ENCODE measurements at regions not wholly inside any gene's neighbourhood (a gene's known extent, or its start where the extent isn't known, plus 50 kb on each side); places are given as distances from the start of the nearest gene placed in this dataset.

- H3K4me3 ChIP-seq (replicated peaks in 1 of 4; ENCODE audit: control extremely low read depth in 1 of 4, insufficient read depth in 1 of 4, low read depth in 3 of 4, low read length in 4 of 4): no peak overlapping the region
- H3K27me3 ChIP-seq (ENCODE audit: control insufficient read depth, insufficient read depth, low read length): no peaks in the 10 kb centered on the region
- no peaks in the 10 kb centered on the region for H4K20me1 ChIP-seq (ENCODE audit: control insufficient read depth, extremely low read depth, insufficient read depth, low read length)
- no peak overlapping the region for H3K4me2 ChIP-seq (ENCODE audit: extremely low read depth, insufficient read depth, low read length)
- no peak overlapping the region for H3K9ac ChIP-seq (ENCODE audit: insufficient read depth, low read length)
- H3K9me3 ChIP-seq (ENCODE audit: control insufficient read depth, insufficient read depth, low read depth, low read length): no peaks in the 10 kb centered on the region
- no peak for DNase-seq (ENCODE audit: low read depth in 2 of 2)
- H3K27ac ChIP-seq (ENCODE audit: insufficient read depth, low read length): no peak overlapping the region
- H2AFZ ChIP-seq (ENCODE audit: low read length): no peak overlapping the region
- H3K4me1 ChIP-seq (ENCODE audit: control insufficient read depth, extremely low read depth, insufficient read depth, low read length): no peaks in the 10 kb centered on the region
- H3K36me3 ChIP-seq (ENCODE audit: control insufficient read depth, insufficient read depth, low read length): no peaks in the 10 kb centered on the region
- H3K79me2 ChIP-seq (ENCODE audit: control insufficient read depth, insufficient read depth, low read length): no peaks in the 10 kb centered on the region
- TF ChIP-seq EZH2 (IDR thresholded peaks at IDR 0.05; ENCODE audit: low read length, missing control alignments) (no peak), CTCF (conservative IDR thresholded peaks at IDR 0.05 in 1 of 2, IDR thresholded peaks at IDR 0.05 in 1 of 2; ENCODE audit: low read depth in 1 of 2, low read length in 2 of 2) (no peak)
Measured at GRCh38 chr2:83240611-83241010, 1218.5 kb downstream of the SUCLG1 start.

- Histone ChIP-seq H3K4me3 (replicated peaks in 1 of 4; ENCODE audit: control extremely low read depth in 1 of 4, insufficient read depth in 1 of 4, low read depth in 3 of 4, low read length in 4 of 4) (no peak overlapping the region), H3K27ac (ENCODE audit: insufficient read depth, low read length) (no peak overlapping the region), H3K4me1 (ENCODE audit: control insufficient read depth, extremely low read depth, insufficient read depth, low read length) (no peaks in the 10 kb centered on the region), H2AFZ (ENCODE audit: low read length) (no peak overlapping the region), H3K4me2 (ENCODE audit: extremely low read depth, insufficient read depth, low read length) (no peak overlapping the region), H3K27me3 (ENCODE audit: control insufficient read depth, insufficient read depth, low read length) (no peaks in the 10 kb centered on the region), H3K9ac (ENCODE audit: insufficient read depth, low read length) (no peak overlapping the region), H3K36me3 (ENCODE audit: control insufficient read depth, insufficient read depth, low read length) (no peaks in the 10 kb centered on the region), H3K79me2 (ENCODE audit: control insufficient read depth, insufficient read depth, low read length) (no peaks in the 10 kb centered on the region), H4K20me1 (ENCODE audit: control insufficient read depth, extremely low read depth, insufficient read depth, low read length) (no peaks in the 10 kb centered on the region), H3K9me3 (ENCODE audit: control insufficient read depth, insufficient read depth, low read depth, low read length) (no peaks in the 10 kb centered on the region)
- TF ChIP-seq CTCF (conservative IDR thresholded peaks at IDR 0.05 in 1 of 2, IDR thresholded peaks at IDR 0.05 in 1 of 2; ENCODE audit: low read depth in 1 of 2, low read length in 2 of 2) (no peak), EZH2 (IDR thresholded peaks at IDR 0.05; ENCODE audit: low read length, missing control alignments) (no peak)
- DNase-seq (ENCODE audit: low read depth in 2 of 2): no peak
Measured at GRCh38 chr2:83238111-83238510, 1221.0 kb downstream of the SUCLG1 start.

GRCh38 chr2:83234246-83234645 is 1224.8 kb downstream of the SUCLG1 start:
- no peaks in the 10 kb centered on the region for H3K36me3 ChIP-seq (ENCODE audit: control insufficient read depth, insufficient read depth, low read length)
- no peak overlapping the region for H2AFZ ChIP-seq (ENCODE audit: low read length)
- H3K27ac ChIP-seq (ENCODE audit: insufficient read depth, low read length): no peak overlapping the region
- no peaks in the 10 kb centered on the region for H3K4me1 ChIP-seq (ENCODE audit: control insufficient read depth, extremely low read depth, insufficient read depth, low read length)
- no peak overlapping the region for H3K4me2 ChIP-seq (ENCODE audit: extremely low read depth, insufficient read depth, low read length)
- H3K4me3 ChIP-seq (replicated peaks in 1 of 4; ENCODE audit: control extremely low read depth in 1 of 4, insufficient read depth in 1 of 4, low read depth in 3 of 4, low read length in 4 of 4): no peak overlapping the region
- no peak for DNase-seq (ENCODE audit: low read depth in 2 of 2)
- TF ChIP-seq CTCF (conservative IDR thresholded peaks at IDR 0.05 in 1 of 2, IDR thresholded peaks at IDR 0.05 in 1 of 2; ENCODE audit: low read depth in 1 of 2, low read length in 2 of 2) (no peak), EZH2 (IDR thresholded peaks at IDR 0.05; ENCODE audit: low read length, missing control alignments) (no peak)
- H3K27me3 ChIP-seq (ENCODE audit: control insufficient read depth, insufficient read depth, low read length): no peaks in the 10 kb centered on the region
- H4K20me1 ChIP-seq (ENCODE audit: control insufficient read depth, extremely low read depth, insufficient read depth, low read length): no peaks in the 10 kb centered on the region
- H3K9me3 ChIP-seq (ENCODE audit: control insufficient read depth, insufficient read depth, low read depth, low read length): no peaks in the 10 kb centered on the region
- no peak overlapping the region for H3K9ac ChIP-seq (ENCODE audit: insufficient read depth, low read length)
- no peaks in the 10 kb centered on the region for H3K79me2 ChIP-seq (ENCODE audit: control insufficient read depth, insufficient read depth, low read length)

Data from fibroblast of lung (primary cell).